ENCODE measurements at regions not wholly inside any gene's neighbourhood (a gene's known extent, or its start where the extent isn't known, plus 50 kb on each side); places are given as distances from the start of the nearest gene placed in this dataset.
"Not testable (repeated sequence)": the region's sequence is repeated elsewhere in the genome, so short reads cannot be mapped to it uniquely, and the experiment has no call there.

- no peak for DNase-seq
Observed at GRCh38 chr4:97132435-97132834, 1010.8 kb downstream of the STPG2 start.

DNA sequence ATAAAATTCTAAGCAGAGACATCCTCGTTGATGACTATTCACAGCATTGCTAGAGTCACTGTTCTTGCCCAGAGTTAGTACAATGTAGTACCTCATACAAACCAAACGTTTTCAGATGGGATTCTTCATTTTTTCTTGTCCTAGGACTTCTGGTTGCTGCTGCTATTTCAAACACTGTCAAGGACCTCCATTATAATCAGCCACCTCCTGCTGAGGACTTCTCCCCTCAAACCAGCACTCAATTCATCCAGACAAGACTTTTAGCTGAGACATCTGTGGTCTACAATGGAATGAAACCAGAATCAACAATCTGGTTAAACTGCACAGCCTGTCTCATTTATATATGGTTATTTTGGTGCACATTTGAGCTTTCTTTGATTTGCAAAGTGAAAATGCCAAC, 1008.8 kb downstream of the STPG2 start:
- DNase-seq, result no peak

GRCh38 chr4:97139791-97140190, 1003.5 kb downstream of the STPG2 start:
- no peak for DNase-seq

DNA sequence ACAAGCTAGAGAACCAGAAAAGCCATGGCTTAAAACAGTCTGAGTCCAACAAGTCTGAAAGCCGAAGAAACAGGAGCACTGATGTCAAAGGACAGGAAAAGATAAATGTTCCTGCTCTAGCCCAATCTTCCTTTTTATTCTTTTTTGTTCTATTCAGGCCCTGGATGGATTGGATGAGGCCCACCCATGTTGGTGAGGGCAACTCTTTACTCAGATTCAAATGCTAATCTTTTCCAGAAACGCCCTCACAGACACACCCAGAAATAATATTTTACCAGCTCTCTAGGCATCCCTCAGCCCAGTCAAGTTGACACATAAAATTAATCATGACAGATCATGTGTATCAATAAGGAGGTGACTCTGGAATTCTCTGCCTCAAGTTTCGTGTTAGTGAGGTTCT, 1002.7 kb downstream of the STPG2 start:
- no peak for DNase-seq

- not testable (repeated sequence) for DNase-seq
Observed at GRCh38 chr4:97141332-97141731, 1001.9 kb downstream of the STPG2 start.

GRCh38 chr4:97142410-97142809, 1000.9 kb downstream of the STPG2 start:
- DNase-seq, result no peak

DNA sequence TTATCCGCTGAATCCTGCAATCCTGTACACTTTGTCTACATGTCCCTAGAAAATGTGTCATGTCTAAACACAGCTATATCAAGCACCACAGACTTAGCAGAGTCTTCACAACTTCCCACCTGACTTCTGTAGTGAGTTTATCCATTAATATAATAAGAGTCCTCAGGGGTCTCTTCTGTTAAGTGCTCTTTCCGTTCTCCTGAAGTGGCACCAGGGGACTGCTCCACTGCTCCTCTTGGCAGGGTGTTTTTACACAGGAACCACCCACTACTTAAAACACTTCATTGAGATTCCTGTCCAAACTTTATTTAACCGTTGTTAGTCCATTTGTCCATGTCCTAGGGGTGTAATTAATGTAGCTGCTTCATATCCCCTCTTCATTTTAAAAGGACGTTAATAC, 1000.4 kb downstream of the STPG2 start:
- no peak for DNase-seq

GRCh38 chr4:97144199-97144598, 999.1 kb downstream of the STPG2 start:
- DNase-seq, result no peak

DNA sequence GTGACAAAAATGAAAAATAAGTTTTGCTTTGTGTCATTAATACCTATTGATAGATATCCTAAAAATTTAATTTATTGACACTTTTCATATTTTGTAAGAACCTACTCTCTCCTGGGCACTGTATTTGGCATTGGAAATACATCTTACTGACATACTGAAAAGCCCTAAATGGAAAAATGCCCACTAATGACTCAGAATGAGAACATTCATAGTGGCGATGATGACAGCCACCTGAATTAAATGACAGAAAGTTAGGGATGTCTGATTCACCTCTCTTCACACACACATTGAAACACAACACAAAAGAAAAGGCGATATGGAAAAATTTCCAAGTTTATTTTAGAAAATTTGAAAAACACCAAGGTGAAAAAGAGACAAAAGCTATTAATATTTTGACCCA, 992.3 kb downstream of the STPG2 start:
- no peak for DNase-seq

- no peak for DNase-seq
Observed at GRCh38 chr4:97152149-97152548, 991.1 kb downstream of the STPG2 start.

DNA sequence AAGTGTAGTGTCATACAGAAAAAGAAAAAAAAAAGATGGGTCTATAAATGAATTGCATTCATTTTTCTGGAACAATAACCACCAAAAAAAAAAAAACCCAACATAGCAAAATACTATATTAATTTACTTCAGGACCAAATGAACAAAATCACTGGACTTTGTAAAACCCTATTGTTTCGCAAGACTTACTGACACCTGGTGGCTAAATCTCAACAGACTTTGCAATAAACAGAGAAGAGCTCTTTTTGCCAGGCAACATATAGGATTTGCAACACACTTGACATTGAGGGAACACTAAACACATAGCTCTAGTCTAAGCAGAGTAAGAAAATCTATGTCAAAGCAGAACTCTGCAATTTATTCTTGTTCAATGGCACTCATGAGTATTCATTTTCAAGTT, 990.2 kb downstream of the STPG2 start:
- no peak for DNase-seq

DNA sequence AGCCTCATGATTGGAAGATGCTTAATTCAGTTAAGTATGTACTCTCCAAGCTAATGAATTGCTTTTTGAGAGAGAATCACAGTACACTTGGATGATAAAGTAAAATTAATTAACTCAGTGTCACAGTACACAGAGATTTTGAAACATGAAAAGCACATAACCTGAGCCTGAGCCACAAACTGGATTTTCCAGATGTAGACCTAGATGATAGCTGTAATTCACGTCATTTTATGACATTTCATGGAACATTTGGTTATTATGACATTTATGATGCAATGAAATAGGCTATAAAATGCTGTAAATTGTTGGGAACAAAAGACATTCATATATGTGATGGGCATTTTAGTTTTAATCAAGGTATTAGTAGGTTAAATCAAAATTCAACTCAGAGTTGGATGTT, 983.7 kb downstream of the STPG2 start:
- no peak for DNase-seq

DNA sequence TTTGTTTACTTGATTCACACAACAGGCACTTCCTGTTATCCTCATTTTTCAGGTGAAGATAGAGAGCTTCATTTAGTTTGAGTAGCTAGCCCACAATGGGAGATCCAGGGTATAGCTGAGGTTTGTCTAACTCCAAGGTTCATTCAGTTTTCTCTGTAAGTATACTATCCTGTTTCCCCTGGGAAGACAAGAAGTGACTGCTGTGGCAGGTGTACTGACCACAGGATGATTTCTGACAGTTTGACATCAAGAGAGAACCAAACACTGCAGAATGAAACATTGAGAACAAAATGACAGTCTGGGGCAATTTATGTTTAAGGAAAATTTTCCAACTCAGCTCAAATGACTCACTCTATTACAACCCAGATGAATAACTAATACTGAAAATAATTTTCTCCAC, 958.0 kb downstream of the STPG2 start:
- DNase-seq, result no peak

DNA sequence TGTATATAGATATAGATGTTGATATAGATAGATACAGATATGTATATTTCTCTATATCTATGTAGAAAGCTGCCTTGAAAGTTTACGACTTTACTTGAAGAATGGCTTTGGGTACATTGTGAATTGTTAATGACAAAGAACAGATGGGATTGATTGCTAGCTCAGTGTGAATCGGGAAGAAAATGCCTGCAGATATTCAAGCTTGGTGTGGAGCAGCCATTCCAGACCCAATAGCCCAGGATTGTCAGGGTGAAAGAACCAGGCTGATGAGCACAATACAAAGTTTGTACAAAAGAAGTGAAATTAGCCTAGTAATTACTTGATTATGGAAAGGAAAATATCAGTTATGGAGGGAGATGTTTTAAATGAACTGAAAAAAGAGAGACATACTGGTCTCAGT, 946.2 kb downstream of the STPG2 start:
- no peak for DNase-seq

DNA sequence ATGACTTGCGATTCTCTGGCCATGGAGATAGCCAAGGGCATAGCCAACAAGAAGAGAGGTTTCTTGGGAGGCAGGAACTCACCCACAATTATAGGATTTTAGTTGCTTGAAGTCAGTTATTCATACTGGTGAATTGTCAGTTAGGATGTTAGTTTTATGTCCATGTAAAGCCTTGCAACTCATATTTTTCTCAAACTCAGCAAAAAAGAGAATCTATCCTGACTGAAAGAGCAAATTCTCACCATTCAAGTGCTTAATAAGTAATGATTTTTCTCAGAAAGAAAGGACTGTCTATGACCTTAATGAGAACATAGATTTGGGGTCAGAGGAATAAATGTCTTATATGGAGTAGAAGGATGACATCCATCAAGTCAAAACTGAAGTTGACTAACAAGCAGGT, 934.5 kb downstream of the STPG2 start:
- no peak for DNase-seq

- no peak for DNase-seq
Observed at GRCh38 chr4:97215409-97215941, 927.8 kb downstream of the STPG2 start.

GRCh38 chr4:97216046-97216445, 927.2 kb downstream of the STPG2 start:
- DNase-seq, result no peak

- no peak for DNase-seq
Observed at GRCh38 chr4:97235521-97235920, 907.8 kb downstream of the STPG2 start.

DNA sequence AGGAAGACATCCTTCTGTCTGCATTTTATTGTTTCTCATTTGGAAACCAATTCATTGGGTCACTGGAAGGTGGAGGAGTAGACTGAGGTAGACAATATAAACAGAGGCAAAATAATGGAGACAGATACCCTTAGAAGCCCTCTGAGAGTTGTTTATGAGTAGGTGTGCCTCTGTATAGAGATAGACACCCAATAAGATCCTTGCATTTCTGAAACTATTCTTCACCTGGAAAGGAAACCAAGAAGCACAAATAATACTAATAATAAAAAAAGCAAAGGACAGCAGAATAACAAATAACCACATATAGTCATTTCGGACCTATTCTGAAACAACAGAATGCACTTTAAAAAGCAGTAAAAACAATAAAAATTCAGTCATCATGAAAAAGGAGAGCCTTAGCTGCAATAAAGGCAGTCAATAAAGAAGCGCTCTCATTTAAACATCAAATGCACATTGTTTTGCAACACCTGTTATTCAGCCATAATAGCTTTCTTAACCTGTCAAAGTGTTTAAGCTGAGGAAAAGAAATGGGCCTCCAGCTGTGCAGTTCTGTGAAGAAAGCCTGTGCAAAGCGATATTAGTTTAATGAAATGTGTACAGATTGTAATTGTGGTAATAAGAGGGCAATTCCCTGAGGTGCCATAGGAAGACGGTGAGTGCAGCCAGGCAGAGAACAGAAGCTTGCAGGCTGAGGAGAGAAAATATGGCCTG, 904.2 kb downstream of the STPG2 start:
- no peak for DNase-seq

GRCh38 chr4:97239667-97239997, 903.6 kb downstream of the STPG2 start:
- no peak for DNase-seq

- no peak for DNase-seq
Observed at GRCh38 chr4:97252615-97253154, 890.6 kb downstream of the STPG2 start.

- DNase-seq, result no peak
Observed at GRCh38 chr4:97262769-97263168, 880.5 kb downstream of the STPG2 start.

GRCh38 chr4:97270051-97270450, 873.2 kb downstream of the STPG2 start:
- no peak for DNase-seq

DNA sequence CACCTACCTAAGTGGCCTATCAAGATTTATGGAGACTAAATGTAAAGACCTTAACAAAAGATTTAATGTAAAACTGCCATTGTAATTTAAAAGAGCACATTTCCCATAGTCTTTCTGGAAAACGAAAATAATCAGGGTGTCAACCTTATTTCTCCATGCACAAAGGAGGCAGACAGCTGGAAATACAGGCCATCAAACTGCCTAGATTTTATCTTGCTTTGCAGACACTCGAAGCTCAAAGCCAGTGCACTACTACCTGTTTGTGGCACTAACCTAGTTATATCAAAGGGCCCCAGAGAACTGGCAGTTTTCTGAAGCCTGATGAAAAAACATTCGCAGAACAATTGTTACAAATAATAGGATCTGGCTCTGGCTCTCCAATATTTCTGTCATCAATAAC, 863.9 kb downstream of the STPG2 start:
- DNase-seq, result no peak

DNA sequence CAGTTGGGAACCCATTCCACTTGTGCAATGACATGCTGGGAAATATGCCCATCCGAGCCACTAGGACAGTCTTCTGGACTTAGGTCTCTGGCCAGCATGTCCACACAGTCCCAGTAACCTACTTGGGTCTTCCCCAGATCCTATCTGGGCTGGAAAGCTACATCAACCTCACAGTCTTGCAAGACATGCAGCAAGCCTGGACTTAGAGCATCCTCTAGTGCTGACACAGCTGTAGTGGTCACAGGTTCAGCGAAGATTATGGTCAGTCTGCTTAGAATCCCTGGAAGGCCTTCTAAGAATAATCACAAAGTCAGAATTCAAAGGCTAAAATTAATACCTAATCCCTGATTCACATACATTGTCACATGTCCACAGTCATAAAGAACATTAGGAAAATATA, 842.7 kb downstream of the STPG2 start:
- no peak for DNase-seq

Measured in inflammatory macrophage treated with lipopolysaccharide for 4 hours (primary cell).